Hindlimb muscle (tissue), 1 donor: ENCODE measurements at regions not wholly inside any gene's neighbourhood (a gene's known extent, or its start where the extent isn't known, plus 50 kb on each side); places are given as distances from the start of the nearest gene placed in this dataset.
"Not testable (repeated sequence)": the region's sequence is repeated elsewhere in the genome, so short reads cannot be mapped to it uniquely, and the experiment has no call there.

Experiments
- DNase-seq: peaks from one replicate; pipeline ENCODE4 v3.0.0-alpha.2; 2013

GRCh38 chr14:48709277-48709785 is 876.8 kb downstream of the RPS29 start:
- DNase-seq = no peak

- DNase-seq = no peak
Observed at GRCh38 chr14:48704639-48705038, 881.5 kb downstream of the RPS29 start.

- no peak for DNase-seq
Observed at GRCh38 chr14:48703728-48704467, 882.3 kb downstream of the RPS29 start.

GRCh38 chr14:48697362-48697761 is 888.8 kb downstream of the RPS29 start:
- not testable (repeated sequence) for DNase-seq

- no peak for DNase-seq
Observed at GRCh38 chr14:48693793-48694192, 892.4 kb downstream of the RPS29 start.

- no peak for DNase-seq
Observed at GRCh38 chr14:48690349-48690748, 895.8 kb downstream of the RPS29 start.

- DNase-seq = no peak
Observed at GRCh38 chr14:48686650-48687049, 899.5 kb downstream of the RPS29 start.

- no peak for DNase-seq
Observed at GRCh38 chr14:48672506-48672905, 913.7 kb downstream of the RPS29 start.

- no peak for DNase-seq
Observed at GRCh38 chr14:48670939-48671338, 915.2 kb downstream of the RPS29 start.

- no peak for DNase-seq
Observed at GRCh38 chr14:48665077-48665784, 920.9 kb downstream of the RPS29 start.

- no peak for DNase-seq
Observed at GRCh38 chr14:48643241-48643640, 942.9 kb downstream of the RPS29 start.

- DNase-seq = no peak
Observed at GRCh38 chr14:48628870-48629269, 953.5 kb upstream of the MDGA2 start.

GRCh38 chr14:48622980-48623379 is 947.6 kb upstream of the MDGA2 start:
- DNase-seq = no peak

- no peak for DNase-seq
Observed at GRCh38 chr14:48618057-48618456, 942.7 kb upstream of the MDGA2 start.

- no peak for DNase-seq
Observed at GRCh38 chr14:48616931-48617330, 941.5 kb upstream of the MDGA2 start.

- no peak for DNase-seq
Observed at GRCh38 chr14:48615618-48616017, 940.2 kb upstream of the MDGA2 start.

GRCh38 chr14:48614003-48614402 is 938.6 kb upstream of the MDGA2 start:
- no peak for DNase-seq

- not testable (repeated sequence) for DNase-seq
Observed at GRCh38 chr14:48606960-48607359, 931.6 kb upstream of the MDGA2 start.

GRCh38 chr14:48598458-48598857 is 923.1 kb upstream of the MDGA2 start:
- no peak for DNase-seq

- no peak for DNase-seq
Observed at GRCh38 chr14:48586099-48586498, 910.7 kb upstream of the MDGA2 start.

- no peak for DNase-seq
Observed at GRCh38 chr14:48584031-48584430, 908.6 kb upstream of the MDGA2 start.

GRCh38 chr14:48582938-48583337 is 907.5 kb upstream of the MDGA2 start:
- no peak for DNase-seq

GRCh38 chr14:48580692-48581091 is 905.3 kb upstream of the MDGA2 start:
- no peak for DNase-seq

GRCh38 chr14:48575772-48576171 is 900.4 kb upstream of the MDGA2 start:
- no peak for DNase-seq
